Stimulated activated CD8-positive, alpha-beta memory T cell treated with anti-CD3 and anti-CD28 coated beads, Interleukin-15, amount 100 ng/mL, for 4 hours (primary cell): ENCODE measurements at regions not wholly inside any gene's neighbourhood (a gene's known extent, or its start where the extent isn't known, plus 50 kb on each side); places are given as distances from the start of the nearest gene placed in this dataset.

ENCODE experiments used
- DNase-seq, 2 donors: peaks; one replicate each; pipeline ENCODE4 v3.0.0-alpha.2; 2020; ENCODE audit warnings: low read depth in 2 of 2

GRCh38 chr21:27400045-27400444 lies 433.2 kb upstream of the ADAMTS5 start:
- no peak for DNase-seq

GRCh38 chr21:27397578-27397977 lies 430.7 kb upstream of the ADAMTS5 start:
- DNase-seq: no peak

- DNase-seq: no peak
Observed at GRCh38 chr21:27393726-27394125, 426.8 kb upstream of the ADAMTS5 start.

GRCh38 chr21:27391990-27392389 lies 425.1 kb upstream of the ADAMTS5 start:
- DNase-seq: no peak

- DNase-seq: no peak
Observed at GRCh38 chr21:27390384-27390783, 423.5 kb upstream of the ADAMTS5 start.

- no peak for DNase-seq
Observed at GRCh38 chr21:27388825-27389224, 421.9 kb upstream of the ADAMTS5 start.

- DNase-seq: no peak
Observed at GRCh38 chr21:27382404-27382803, 415.5 kb upstream of the ADAMTS5 start.

- no peak for DNase-seq
Observed at GRCh38 chr21:27380303-27380702, 413.4 kb upstream of the ADAMTS5 start.

- DNase-seq: no peak
Observed at GRCh38 chr21:27379354-27379753, 412.5 kb upstream of the ADAMTS5 start.

GRCh38 chr21:27372381-27372780 lies 405.5 kb upstream of the ADAMTS5 start:
- no peak for DNase-seq

GRCh38 chr21:27371975-27372331 lies 405.1 kb upstream of the ADAMTS5 start:
- no peak for DNase-seq

- DNase-seq: no peak
Observed at GRCh38 chr21:27371115-27371974, 404.5 kb upstream of the ADAMTS5 start.

- no peak for DNase-seq
Observed at GRCh38 chr21:27369978-27370571, 403.2 kb upstream of the ADAMTS5 start.

- no peak for DNase-seq
Observed at GRCh38 chr21:27369234-27369633, 402.3 kb upstream of the ADAMTS5 start.

GRCh38 chr21:27366646-27367235 lies 399.9 kb upstream of the ADAMTS5 start:
- no peak for DNase-seq

GRCh38 chr21:27366036-27366435 lies 399.1 kb upstream of the ADAMTS5 start:
- no peak for DNase-seq

- DNase-seq: no peak
Observed at GRCh38 chr21:27365394-27365793, 398.5 kb upstream of the ADAMTS5 start.

- DNase-seq: no peak
Observed at GRCh38 chr21:27363719-27364477, 397.0 kb upstream of the ADAMTS5 start.

- DNase-seq: no peak
Observed at GRCh38 chr21:27362249-27362648, 395.4 kb upstream of the ADAMTS5 start.

- no peak for DNase-seq
Observed at GRCh38 chr21:27359141-27359540, 392.3 kb upstream of the ADAMTS5 start.

GRCh38 chr21:27352885-27353284 lies 386.0 kb upstream of the ADAMTS5 start:
- DNase-seq: no peak

GRCh38 chr21:27346041-27346448 lies 379.2 kb upstream of the ADAMTS5 start:
- no peak for DNase-seq
